NCI-H146 treated with DMSO at 0.1 percent for 48 hours (cell line): ENCODE measurements at regions not wholly inside any gene's neighbourhood (a gene's known extent, or its start where the extent isn't known, plus 50 kb on each side); places are given as distances from the start of the nearest gene placed in this dataset.
"Not testable (repeated sequence)": the region's sequence is repeated elsewhere in the genome, so short reads cannot be mapped to it uniquely, and the experiment has no call there.

Experiments
- DNase-seq: peaks from one replicate; lab custom pipeline; 2025; ENCODE audit not compliant: unreplicated experiment; lab: John Stamatoyannopoulos, UW

GRCh38 chr5:158521995-158522394 lies 577.7 kb downstream of the EBF1 start:
- no peak for DNase-seq

GRCh38 chr5:158519433-158520021 lies 580.2 kb downstream of the EBF1 start:
- DNase-seq: no peak

GRCh38 chr5:158516521-158516920 lies 583.2 kb downstream of the EBF1 start:
- DNase-seq: no peak

- DNase-seq: no peak
These were observed 584.7 kb downstream of the EBF1 start for GRCh38 chr5:158514986-158515359.

GRCh38 chr5:158514319-158514985 lies 585.3 kb downstream of the EBF1 start:
- no peak for DNase-seq

- DNase-seq: no peak
These were observed 586.0 kb downstream of the EBF1 start for GRCh38 chr5:158513490-158514318.

GRCh38 chr5:158511454-158511853 lies 588.3 kb downstream of the EBF1 start:
- no peak for DNase-seq

- DNase-seq: no peak
These were observed 589.2 kb downstream of the EBF1 start for GRCh38 chr5:158510479-158510878.

- no peak for DNase-seq
These were observed 593.1 kb downstream of the EBF1 start for GRCh38 chr5:158506648-158507047.

GRCh38 chr5:158502686-158503085 lies 597.0 kb downstream of the EBF1 start:
- DNase-seq: no peak

- no peak for DNase-seq
These were observed 599.8 kb downstream of the EBF1 start for GRCh38 chr5:158499892-158500418.

- no peak for DNase-seq
These were observed 600.4 kb downstream of the EBF1 start for GRCh38 chr5:158499075-158499891.

GRCh38 chr5:158496624-158497023 lies 603.1 kb downstream of the EBF1 start:
- no peak for DNase-seq

- no peak for DNase-seq
These were observed 605.2 kb downstream of the EBF1 start for GRCh38 chr5:158494541-158494940.

- DNase-seq: not testable (repeated sequence)
These were observed 605.7 kb downstream of the EBF1 start for GRCh38 chr5:158494044-158494443.

- DNase-seq: no peak
These were observed 606.9 kb downstream of the EBF1 start for GRCh38 chr5:158492841-158493242.

GRCh38 chr5:158492136-158492535 lies 607.6 kb downstream of the EBF1 start:
- DNase-seq: no peak

GRCh38 chr5:158487664-158488063 lies 612.1 kb downstream of the EBF1 start:
- no peak for DNase-seq

GRCh38 chr5:158487156-158487555 lies 612.6 kb downstream of the EBF1 start:
- no peak for DNase-seq

GRCh38 chr5:158486566-158486965 lies 613.1 kb downstream of the EBF1 start:
- DNase-seq: no peak

- no peak for DNase-seq
These were observed 614.1 kb downstream of the EBF1 start for GRCh38 chr5:158485604-158486081.
